Myocyte (in vitro differentiated cells): ENCODE measurements at regions not wholly inside any gene's neighbourhood (a gene's known extent, or its start where the extent isn't known, plus 50 kb on each side); places are given as distances from the start of the nearest gene placed in this dataset.
"Not testable (repeated sequence)": the region's sequence is repeated elsewhere in the genome, so short reads cannot be mapped to it uniquely, and the experiment has no call there.

Experiments
- DNase-seq: peaks from one replicate; pipeline ENCODE4 v3.0.0-alpha.2; 2012; ENCODE audit warnings: low read depth

DNA sequence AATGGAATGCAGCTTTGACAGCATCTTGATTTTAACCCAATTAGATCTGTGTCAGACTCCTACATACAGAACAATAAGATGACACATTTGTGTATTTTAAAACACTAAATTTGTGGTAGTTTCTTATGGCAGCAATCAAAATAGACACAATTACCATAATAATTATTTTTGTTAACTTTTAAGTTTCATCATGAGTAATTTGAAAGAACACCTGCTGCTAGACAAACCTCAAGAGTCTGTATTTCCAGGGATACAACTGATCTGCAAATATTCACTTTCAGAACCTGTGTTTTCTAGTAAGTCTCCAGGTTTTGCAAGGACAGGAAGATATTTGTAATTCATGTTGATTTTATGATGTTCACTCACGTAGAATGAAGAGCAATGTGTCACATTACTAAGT, 736.8 kb downstream of the DIPK2A start:
- no peak for DNase-seq

DNA sequence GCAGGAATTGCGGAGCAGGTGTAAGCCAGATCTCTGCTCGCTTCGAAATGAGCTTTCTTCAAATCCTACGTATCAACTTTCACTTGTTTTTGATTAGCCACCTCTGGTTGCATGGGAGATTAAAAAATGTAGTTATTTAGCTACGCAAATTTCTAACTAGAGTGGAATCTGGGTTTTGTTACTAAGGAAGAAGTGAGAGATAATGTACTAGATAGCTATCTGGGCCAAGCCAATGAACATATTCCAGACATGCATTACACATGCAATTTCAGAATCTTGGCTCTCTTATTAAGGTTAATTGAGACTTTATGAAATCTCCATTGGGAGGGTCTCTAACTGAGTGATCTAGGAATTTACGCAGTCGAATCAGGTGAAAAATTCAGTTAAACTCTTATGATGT, 765.7 kb downstream of the DIPK2A start:
- no peak for DNase-seq

DNA sequence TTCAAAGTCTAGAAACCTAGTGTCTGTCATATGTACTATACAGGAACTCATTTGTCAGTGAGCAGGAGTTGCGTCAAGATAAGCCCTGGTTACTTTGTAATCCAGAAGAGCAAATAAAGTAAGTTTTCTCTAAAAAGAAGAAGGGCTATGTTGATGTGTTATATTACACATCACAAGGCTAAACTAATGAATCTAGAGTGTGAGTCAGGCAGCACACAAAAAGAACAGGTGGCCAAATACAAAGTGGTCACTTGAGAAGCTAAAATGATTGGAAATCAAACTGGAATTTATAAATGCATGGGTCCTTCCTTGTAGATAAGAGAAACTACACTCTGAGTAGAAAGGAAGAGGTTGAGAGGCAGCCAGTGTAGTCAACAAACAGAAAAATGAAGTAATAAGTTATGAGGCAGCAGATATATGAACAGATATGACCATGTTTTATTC, 771.6 kb downstream of the DIPK2A start:
- peak; percentile 55 for DNase-seq

DNA sequence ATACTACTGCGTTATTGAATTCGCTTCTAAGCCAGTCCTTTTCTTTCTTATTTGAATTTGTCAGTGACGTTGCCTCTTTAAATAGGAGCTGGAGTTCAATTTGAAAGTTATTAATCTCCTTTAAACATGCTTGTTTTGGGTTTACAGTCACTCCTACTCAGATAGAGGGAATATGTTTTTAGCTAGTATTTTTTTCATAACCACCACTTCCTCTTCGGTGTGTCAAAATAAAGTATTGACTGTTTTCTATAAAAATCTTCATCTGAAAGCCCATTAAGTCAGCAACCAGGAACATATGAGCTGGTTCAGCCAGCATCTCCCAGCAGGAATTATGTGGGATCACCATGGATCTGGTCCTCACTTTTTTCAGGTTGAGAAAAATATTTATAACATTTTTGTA, 772.9 kb downstream of the DIPK2A start:
- DNase-seq, result no peak

DNA sequence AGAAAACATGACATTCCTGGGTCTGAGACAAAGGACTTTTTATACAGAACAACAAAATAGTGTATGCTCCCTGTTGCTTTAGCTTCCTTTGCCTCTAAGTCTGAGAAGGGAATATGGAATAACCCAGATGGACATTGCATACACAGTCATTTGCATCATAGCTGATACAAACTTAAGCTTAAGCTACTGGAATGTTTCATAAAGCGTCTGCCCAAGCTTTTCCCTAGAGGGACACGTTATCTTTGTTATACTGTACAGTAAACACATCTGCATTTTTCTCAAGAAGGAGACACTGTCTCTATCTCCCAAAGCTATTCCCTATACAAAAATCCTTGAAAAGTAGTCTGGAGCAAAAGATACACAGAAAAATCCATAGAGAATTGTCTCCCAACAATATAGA, 775.0 kb downstream of the DIPK2A start:
- no peak for DNase-seq

DNA sequence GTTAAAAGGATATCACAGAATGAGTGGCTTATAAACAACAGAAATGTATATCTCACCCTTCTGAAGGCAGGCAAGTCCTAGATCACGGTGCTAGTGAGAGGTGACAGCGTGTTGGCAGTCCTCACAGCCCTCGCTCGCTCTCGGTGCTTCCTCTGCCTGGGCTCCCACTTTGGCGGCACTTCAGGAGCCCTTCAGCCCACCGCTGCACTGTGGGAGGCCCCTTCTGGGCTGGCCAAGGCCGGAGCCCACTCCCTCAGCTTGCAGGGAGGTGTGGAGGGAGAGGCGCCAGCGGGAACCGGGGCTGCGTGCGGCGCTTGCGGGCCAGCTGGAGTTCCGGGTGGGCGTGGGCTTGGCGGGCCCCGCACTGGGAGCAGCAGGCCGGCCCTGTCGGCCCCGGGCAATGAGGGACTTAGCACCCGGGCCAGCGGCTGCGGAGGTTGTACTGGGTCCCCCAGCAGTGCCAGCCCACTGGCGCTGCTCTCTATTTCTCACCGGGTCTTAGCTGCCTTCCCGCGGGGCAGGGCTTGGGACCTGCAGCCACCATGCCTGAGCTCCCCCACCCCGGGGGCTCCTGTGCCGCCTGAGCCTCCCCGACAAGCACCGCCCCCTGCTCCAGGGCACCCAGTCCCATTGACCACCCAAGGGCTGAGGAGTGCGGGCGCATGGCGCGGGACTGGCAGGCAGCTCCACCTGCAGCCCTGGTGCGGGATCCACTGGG, 778.1 kb downstream of the DIPK2A start:
- DNase-seq, result not testable (repeated sequence)

DNA sequence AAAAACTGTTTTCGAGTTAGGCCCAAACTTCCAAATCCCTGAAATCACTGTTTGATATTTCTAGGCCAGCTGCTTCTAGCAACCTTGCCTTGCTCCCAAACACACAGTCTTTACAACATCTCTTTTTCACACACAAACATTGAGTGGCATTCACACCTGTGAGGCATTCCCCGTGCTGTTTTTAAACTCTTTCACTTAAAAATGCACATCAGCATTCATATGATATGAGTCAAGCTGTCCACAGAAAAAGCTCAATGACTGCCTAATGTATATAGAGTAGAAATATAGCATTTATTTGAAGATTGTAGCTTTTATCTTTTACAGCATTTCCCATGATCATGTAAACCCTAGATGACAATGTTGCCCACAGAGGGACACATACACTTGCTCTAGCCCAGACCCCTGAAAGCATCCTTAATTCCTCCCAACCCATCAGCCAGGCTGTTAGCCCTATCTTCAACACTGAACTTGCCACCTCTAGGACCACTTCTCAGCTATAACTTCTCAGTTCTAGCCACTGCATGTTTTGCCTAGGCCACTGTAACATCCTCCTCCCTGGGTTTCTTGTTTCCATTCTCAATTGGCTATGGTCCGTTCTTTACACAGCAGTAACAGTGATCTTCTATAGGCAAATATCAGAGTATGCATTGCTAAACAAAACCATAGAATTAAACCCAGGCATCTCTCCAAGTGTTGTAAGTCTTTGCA, 782.6 kb downstream of the DIPK2A start:
- DNase-seq, result peak; percentile 33

DNA sequence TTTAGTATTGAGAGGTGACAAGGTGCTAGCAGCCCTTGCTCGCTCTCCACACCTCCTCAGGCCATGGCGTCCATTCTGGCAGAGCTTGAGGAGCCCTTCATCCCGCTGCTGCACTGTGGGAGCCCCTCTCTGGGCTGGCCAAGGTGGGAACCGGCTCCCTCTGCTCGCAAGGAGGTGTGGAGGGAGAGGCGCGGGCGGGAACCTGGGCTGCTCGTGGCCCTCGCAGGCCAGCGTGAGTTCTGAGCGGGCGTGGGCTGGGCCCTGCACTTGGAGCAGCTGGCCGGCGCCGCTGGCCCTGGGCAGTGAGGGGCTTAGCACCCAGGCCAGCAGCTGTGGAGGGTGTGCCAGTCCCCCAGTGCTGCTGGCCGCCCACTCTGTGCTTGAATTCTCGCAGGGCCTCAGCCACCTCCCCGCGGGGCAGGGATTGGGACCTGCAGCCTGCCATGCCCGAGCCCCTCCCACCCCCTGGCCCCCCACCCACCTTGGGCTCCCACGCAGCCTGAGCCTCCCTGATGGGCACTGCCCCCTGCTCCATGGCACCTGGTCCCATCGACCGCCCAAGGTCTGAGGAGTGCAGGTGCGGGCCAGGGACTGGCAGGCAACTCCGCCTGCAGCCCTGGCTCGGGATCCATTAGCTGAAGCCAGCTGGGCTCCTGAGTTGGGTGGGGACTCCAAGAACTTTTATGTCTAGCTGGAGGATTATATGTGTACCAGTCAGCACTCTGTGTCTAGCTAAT, 785.2 kb downstream of the DIPK2A start:
- DNase-seq, result no peak

DNA sequence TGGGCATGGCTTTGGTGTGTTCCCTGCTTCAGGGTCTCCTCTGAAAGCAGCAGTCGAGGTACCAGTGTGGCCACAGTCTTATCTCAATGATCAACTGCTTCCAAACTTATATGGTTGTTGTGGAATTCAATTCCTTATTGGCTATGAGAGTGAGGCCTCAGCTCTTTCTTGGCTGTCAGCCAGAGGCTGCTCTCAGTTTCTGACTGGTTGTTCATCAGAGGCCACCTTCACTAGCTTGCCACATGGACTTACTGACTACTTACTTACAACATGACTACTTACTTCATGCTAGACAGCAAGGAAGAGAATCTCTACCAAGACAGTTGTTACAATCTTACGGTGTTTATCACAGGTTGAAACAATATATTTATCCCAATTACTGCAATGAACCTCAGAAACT, 789.2 kb downstream of the DIPK2A start:
- DNase-seq, result no peak

DNA sequence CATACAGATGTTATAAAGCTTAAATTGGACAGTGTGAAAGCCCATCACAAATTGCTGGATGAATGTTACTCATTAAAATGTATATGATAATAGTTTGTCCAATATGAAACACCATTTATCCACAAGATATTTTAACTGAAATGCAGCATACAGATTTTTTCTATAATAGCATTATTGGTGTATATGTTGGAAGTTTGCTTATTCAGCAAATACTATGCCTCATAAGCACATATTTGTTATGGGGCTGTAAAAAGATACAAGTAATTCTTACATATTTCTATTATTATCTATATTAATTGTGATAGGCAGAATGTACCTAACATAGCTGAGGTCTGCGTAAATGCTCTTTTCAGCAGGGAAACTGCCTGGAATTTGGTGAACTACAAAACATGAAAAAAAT, 790.5 kb downstream of the DIPK2A start:
- no peak for DNase-seq

DNA sequence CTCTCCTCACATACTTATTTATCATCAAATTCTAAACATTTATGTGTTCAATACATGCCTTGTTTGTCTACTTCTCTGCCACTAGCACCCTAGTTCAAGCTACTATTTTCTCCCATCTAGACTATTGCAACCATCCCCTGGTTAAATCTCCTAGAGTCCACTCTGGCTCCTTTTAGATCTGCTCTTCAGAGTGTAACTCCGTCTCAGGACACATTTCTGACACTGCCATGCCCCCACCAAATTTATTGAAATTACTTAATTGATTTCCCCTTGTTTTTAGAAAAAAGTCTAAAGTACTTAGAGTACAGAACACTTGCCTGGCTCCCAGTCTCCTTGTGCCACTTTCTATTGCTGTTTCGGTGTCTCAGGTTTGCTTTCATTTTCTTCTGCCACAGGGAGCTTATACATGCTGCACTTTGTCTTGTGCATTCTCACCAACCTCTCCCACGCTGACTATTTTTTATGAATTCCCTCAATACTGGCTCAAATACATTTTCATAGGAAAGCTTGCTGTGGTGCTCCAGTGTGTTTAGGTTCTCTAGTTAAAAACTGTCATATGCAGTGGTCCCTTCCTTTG, 792.3 kb downstream of the DIPK2A start:
- no peak for DNase-seq

DNA sequence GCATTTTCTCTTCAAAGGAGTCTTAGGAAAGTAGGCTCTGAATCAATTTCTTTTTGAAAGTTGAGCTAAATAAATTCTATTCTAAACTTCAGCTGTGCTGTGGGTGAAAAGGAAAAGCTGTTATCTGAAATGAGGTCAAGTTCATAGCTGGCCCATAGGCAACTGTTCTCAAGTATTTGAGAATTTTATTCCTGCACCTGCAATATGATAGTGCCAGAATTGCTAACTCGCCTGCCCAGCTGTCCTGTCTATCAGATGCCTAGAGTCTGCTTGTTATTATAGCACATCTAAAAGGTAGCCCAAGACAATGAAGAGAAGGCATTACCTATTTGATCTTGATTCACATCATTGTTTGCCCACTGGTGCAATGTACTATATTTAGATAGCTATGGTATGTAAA, 798.7 kb downstream of the DIPK2A start:
- DNase-seq, result peak; percentile 90

DNA sequence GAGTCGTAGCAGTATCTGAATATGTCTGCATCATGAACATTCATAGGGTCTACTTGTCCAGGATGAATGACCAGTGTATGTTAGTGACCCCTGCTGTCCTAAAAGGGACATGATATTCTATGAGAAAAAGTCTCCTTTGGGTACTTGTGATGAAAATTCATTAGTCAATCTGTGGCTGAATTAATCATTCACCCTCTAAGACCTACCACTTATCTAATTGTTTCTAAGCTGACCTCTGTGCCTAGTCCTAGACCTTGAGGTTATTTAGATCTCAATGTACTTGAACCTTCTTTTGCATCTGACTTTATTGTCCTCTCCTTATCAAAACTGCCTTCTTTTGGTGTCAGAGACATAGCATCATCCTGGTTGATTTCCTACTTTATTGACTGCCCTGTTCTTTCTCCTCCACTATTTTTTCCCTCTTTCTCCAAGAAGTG, 799.3 kb downstream of the DIPK2A start:
- peak; percentile 78 for DNase-seq

DNA sequence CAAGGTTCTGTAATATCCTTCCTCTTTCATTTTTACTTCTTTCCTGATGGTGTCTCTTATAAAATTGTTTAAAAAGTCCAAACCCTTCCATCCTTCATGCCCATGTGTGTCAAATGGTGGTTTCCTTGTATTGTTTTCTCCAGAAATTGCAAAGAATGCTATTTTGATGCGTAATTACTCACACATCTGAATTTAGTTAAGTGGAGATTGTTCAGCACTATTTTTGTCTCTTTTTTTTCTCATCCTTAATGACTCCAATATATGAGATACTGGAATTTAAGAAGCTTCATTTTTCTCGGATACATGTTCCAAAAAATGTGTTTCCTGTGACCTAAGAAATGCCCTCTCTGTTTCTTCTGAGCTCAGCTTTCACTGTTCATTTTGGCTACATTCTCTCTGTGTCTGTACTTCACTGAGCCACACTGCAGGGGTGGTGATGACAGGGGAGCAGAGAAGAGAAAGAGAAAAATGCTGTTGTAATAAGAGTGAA, 799.8 kb downstream of the DIPK2A start:
- DNase-seq, result no peak

DNA sequence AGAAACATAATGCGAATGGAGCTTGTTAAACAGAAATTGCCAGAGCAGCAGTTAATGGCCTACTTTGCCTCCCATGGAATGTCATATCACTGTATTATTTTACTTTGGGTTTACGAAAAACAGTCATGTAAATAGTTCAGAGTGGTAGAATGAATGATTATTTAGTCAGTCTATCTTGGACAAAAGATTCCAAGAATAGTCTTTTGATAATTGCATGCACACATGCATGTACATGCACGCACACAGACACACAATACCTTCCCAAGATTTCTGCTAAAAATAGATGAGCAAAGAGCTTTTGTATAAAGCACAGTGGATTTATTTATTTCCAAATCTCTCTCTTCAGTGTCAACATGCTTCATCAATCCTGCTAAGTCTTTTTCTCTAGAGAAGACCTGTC, 800.7 kb downstream of the DIPK2A start:
- no peak for DNase-seq

DNA sequence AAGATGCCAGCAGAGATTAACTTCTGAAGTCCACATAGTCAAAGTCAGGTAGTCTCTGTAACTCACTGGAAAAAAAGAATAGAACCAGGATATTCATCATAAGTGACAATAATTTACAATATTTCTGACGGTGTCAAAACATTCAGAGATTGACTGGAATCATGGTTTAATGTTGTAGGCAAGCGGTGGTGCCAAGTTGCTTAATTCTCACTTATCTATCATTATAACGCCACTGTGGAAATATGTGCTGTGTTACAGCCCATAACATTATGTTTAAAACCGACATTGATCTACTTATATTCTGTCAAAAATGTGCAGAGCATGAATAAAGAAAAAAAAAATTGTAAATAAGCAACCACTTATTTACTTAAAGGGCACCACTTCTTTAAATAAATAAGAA, 801.7 kb downstream of the DIPK2A start:
- DNase-seq, result no peak

DNA sequence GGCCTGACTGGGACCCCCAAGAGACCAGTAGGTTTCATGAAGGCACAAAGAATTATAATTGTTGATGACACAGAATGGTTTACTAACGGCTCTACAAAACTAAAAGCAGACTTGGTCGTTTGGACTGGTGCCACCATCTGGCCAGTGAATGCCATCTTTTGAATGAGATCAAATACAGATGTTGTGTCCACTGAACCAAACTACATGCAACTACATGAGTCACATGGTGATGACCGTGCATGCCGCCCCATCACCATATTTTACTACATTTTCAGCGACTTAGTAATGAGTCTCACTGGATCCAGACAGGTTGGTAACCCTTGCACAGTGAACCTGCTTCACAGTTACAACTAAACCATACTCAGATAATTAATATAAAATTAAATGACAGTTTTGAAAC, 803.3 kb downstream of the DIPK2A start:
- DNase-seq, result no peak

DNA sequence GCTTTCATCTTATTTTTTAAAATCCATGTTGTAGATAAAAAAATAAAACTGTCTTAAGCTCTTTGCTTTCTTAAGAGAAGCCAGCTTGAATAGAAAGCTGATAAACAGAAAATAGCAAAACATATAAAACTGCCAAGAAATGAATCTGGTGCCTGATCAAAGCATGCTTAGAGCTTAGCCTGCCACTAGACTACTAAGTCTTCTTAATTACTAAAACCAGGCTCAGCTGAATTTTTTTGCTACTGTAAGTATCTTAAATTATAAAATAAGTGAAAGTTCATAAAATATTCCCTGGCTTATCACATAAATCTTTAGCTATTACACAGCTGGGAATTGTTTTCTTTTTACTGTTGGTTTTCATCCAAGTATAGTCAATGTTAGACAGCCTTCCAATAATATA, 803.9 kb downstream of the DIPK2A start:
- DNase-seq, result no peak

DNA sequence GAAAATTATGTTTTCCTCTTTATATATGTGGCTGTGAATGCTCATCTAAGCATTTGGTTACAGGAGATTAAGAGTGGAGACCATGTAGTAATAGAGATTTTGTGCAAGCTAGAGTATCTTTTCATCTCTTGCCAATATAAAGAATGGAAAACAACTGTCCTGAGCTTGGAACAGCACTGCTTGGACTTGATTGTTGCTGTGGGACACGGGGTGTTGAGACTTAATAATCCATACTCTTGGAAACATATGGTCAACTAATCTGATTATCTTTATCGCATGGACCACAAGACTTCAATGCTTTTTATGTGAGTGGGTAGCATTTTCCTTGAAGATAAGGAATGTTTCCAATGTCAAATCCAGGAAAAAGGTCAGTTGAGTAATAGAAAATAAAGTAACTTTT, 806.3 kb downstream of the DIPK2A start:
- DNase-seq, result no peak

DNA sequence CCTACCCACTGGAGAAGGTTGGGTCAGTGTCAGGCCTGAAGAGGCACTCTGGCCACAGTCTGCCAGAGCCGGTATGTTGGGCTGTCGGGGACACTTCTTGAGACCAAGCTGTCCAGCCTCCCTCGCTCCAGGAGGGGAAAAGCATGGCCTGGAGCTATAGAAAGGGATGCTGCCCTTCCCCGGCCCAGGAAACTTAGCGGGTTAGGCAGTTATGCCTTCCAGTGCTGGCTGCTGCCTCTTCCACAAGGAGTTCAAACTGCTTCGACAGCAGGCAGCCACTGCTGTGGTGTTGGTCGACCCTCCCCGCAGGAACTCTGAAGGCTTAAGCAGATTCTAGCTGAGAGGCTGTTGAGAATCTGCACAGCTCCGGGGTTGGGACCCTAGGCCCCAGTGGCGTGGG, 819.4 kb downstream of the DIPK2A start:
- DNase-seq, result no peak

DNA sequence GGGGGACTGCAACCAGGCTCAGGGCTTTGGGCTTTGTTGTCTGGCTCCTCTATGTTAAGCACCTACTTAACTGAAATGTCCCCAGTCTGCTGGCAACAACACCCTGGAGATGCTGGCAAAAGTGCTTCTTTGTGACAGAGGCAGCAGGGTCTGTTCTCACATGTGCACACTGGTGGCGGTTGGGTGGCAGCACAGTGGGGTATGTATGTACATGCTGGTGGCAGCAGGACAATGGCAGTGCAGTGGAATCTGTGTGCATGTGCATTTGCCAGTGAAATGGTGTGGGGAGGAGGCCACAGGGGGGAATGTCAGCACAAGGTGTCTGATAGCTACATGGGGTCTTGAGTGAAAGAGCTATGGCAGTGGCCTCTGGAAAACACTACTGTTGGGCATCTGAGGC, 830.3 kb downstream of the DIPK2A start:
- DNase-seq, result no peak

DNA sequence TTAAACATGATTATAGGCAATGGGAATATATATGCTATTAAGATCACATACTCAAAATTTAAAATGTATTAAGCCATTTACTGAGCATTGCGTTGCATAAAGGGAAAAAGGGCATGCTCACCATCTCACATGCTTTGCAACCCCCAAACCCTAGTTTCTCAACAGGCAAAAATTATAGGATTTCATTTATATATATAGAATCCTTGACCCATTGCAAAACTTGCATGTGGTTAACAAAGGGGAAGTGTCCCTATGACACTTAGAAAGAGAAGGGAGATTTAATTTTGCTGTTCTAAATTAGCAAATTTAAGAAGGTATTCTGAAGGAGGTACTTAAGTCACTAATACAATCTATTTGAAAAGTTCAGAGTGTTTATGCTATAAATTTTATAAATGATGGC, 837.8 kb downstream of the DIPK2A start:
- DNase-seq, result no peak
